ENCODE measurements at regions not wholly inside any gene's neighbourhood (a gene's known extent, or its start where the extent isn't known, plus 50 kb on each side); places are given as distances from the start of the nearest gene placed in this dataset.

DNA sequence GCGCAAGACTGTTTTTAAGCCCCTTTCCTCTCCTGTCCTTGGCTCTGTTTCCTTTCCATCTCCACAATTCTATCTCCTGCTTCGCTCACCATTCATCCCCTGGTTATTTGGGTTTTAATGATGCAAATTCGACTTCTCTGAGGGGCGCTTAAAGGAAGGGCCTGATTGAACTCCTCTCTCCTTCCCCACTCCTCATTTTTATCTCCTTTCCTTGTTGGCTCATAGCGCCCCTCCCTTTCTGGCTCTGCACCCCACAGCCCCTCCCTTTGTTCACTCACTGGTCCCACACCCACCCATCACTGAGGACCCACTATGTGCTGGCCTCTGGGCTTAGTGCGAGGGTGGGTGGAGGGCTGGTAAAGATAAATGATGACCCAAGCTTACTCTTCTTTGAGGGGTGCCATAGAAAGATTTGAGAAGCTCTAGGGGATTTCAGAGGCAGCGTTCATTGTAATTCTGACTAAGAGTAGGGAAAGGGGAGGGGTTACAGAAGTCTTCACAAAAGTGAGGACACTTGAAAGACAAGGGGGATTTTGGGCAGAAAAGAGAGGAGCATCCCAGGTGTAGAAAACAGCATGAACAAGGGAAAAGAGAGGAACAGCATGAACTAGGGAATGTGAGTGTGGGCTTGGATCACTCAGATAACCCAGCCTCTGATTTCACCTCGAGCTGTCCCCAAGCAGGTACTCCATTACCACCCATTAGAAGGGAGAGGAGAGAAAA, 507.8 kb downstream of the CD83 start:
- DNase-seq, result no peak

DNA sequence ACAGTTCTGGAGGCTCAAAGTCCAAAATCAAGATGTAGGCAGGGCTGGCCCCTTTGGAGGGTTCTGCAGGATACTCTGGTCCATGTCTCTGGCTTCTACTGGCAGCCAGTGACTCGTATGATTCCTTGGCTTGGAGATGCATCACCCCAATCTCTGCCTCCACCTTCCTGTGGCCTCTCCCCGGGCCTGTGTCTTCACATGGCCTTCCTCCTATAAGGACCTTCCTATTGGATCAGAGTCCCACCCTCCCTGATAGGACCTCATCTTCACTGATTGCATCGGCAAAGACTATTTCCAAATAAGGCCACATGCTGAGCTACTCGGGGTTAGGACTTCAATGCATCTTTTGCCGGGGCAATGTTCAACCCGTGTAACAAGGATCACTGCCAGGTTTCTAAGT, 509.0 kb downstream of the CD83 start:
- DNase-seq, result no peak

DNA sequence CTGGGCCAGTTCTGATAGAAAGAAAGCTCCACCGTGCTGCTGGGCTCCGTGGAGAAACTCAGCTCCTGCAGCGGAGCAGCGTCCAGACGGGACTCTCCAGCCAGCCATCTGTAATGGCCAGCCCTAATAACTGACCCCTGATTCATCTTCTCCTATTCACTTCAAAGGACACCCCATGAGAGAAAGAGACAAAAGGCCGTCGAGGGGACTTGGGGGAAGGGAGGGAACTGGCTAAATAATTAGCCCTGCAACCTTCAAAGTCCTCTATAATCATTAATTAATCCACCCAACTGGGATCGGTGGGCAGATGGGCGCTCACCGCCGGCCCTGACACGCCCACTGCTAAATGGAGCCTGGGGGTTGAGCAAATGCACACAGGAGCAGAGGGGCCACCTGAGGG, 512.4 kb downstream of the CD83 start:
- DNase-seq, result no peak

DNA sequence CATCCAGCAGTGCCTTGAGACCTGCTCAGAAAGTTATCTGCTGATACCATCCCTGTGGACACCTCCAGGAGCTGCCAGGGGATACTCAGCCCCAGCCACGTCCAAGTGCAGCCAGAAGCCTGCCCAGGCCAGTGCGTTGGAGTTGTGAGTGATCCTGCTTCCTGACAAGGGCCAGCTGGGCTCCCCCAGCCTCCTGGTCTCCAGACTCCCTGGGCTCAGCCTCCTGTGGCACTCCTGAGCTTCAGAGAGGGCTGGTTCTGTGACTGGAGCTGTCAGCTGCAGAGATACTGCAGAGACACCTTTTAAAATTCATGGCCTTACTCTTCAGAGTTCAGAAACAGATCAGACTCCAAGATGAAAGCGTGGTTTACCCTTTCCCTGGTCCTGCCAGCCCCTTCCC, 515.9 kb downstream of the CD83 start:
- no peak for DNase-seq

DNA sequence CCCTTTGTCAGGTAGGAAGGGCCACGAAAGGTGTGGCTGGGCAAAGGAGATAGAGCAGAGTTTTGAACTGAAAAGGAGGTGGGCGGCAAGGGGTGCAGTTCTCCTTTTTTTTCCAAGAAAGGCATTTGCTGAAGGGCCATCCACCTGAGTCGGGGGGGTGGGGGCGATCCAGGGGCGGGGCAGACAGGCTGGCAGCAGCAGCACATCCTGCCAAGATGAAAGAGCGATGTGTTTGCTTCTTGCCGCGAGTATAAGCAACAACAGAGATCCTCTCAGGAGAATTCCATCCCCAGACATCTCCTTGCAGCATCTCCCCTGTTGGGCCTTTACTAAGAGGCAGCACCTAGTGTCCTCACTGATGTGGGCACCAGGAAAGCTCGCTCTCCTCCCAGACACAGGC, 516.5 kb downstream of the CD83 start:
- no peak for DNase-seq

DNA sequence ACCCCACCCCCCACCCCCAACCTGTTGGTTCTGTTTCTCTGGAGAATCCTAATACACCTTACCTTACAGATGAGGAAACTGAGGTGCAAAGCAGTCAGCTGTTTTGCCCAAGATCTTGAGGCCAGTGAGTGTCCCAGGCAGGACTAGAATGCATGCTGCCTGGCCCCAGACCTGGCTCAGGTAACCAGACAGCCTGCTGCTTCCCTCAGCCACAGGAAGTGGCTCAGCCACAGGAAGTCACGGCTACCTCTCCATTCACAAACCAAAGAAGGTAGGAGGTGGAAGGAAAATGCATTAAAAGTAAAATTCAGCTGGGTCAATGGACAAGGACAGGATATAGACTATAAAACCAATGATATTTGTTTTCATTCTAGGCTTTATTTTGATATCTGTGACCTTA, 517.6 kb downstream of the CD83 start:
- DNase-seq, result no peak

DNA sequence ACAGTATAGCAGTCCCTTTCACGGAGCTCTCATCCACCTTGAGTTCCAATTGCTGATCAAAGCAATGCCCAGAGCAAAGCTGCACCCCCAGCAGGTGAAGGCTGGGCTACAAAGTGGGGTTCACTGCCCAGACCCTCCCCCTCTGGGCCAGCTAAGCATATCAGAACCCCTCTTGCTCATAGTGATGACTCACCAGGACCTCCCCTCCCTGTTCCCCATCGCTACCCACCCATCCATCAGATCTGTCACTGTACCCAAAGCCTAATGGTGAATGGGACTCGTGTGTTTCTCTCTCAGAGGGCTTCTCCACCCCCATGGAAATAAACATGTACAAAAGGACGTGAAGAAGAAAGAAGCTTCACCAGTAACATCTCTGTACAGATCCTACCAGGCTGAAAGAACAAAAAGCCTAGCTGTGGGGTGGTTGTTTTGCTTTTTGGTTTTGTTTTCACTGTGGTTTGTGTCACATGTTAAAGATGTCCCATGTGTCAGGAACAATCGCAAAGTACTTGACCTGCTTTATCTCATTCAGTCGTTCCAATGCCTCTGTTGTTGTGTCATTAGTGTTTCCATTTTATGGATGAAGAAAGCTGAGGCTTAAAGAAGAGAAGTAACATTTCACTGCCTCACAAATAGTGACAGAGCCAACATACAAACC, 518.5 kb downstream of the CD83 start:
- no peak for DNase-seq

DNA sequence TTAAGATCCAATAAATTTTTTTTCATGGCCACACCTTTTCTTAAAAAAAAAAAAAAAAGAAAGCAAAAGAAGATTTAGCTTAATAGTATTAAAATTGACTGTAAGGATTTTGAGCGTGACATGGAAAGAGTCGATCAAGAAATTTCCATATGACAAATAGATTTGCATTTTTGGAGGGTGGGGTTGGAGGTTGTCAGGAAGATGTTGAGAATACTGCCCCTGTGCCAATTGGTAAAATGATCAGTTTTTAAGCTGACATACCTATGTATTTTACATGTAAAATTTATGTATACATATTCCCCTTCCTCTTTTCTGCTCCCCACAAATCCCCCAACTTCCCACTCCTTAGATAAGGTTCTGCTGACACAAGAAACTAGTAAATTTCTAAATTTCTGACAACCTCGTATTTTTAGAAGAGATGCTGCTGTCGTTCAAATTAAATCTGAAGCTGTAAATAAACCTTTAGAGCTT, 520.9 kb downstream of the CD83 start:
- no peak for DNase-seq

DNA sequence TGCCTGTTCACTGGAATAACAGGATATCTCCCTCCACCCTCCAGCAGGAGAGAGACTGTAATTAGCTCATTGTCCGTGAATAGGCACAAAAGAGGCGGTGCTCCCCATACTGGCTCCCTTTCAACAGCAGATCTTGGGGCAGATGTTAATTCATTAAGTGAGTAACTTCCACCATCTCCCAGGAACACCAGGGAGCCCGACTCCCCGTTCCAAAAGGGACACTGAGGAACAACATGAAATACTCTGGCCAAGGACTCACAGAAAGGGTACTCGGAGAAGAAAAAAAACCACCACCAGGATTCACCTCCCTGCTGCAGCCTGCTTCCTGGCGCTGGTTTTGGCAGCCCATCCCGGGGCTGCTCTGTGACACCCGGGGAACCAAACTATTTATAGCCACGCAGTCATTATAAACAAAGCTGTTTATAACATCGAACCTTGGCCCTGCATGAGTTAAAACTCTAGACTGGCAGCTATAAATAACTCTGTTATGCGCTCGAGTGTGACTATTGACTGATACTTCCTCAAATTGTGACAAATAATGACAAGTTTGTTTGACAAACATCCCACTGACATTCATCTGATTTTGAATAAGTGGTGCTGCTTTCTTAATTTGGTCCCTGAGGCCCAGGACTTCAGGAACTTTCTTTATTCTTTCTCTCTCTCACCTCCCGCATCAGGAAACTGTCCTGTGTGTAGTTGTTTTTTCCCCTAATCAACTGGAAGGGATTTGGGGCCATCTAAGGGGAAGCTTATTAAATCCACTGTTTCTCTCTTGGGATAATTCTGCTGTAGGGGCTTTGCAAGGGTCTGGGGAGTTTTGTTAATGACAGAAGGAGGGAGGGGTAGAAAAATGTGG, 521.6 kb downstream of the CD83 start:
- peak; percentile 89 for DNase-seq

DNA sequence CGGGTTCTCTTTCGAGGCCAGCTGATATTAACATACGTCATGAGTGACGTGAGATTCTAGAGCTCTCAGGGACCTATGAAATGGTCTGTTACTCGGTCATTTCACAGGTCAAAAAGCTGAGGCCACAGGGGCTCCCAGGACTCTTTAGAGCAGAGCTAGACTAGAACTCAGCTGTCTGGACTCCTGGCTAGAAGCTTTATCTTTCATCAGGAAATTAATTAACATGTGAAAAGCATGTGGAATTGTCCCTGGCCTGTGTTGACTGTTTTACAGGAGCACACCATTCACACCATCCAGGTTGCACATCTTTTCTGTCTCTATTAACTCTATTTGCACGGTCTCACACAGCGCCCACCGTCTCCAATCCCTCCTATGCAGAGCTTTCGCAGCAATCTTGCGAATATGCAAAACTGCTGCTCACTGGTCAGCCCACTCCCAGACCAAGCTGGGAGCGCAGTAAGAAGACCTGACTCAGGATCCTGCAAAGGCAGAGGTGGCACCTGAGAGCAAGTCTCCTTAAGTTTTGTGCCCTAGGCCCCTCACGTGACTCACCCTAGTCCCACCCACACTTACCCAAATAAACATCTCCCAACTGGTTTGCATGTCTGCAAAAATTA, 522.5 kb downstream of the CD83 start:
- no peak for DNase-seq

DNA sequence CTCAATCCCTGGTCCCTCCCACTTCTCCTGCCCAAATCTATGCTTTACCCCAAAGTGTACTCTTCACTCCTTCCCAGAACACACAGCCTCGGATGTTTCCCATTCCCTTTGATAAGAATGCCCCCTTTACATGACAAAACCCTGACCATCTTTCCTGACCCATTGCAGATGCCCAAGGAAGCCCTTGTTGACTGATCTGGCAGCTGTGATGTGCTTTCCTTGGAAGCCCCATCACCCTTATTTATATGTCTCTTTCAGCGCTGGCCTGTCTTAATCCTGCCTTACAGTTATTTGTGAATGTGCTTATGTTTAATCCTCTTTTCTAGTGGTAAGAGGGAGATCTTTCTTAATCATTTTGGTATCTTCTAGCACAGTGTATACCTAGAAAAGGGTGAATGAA, 523.1 kb downstream of the CD83 start:
- no peak for DNase-seq

DNA sequence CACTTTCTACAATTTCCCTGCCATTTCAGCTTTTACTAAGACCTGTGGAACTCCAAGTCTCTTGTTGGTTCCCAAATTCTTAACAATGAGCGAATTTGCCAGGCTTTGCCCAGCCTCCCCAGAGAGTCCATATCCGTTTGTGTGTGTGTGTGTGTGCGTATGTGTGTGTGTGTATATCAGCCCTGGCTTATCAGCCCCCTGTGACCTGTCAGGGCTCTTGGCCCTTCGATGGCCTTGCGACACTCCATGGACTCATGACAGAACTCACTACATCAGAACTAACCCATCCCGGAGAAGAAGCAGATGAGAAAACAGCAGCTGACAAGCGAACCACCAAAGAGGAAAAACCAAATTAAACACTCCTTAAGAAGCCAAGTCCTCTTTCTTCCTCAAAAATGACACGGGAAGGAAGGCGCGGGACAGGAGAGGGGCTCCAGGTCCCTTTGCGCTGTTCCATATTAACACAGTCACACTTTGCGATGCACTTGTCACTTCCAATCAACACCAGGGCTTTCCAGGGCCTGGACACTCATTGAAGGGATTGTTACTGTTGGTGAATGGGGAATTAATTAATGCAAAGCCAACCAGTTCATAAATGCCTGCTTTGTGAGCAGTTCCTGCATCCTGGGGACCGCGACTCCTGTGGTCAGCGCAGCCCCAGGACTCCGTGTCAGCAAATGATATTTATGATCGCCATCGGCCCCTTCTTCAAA, 524.0 kb downstream of the CD83 start:
- no peak for DNase-seq

DNA sequence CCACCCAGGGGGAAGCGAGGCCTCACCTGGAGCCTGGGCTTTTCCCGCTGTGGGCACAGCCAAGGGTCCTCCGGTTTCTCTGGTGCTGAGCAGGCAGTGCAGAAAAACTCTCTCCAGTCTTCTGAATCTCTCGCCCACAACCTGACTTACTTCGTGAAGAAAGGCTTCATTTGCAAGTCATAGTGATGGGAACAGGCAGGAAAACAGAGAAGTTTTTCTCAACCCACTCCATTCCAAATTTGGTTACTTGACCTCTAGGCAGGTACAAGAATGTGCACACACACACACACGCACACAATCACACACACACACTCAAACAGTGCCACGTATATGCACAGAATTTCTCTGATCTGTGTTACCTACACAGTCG, 524.5 kb downstream of the CD83 start:
- no peak for DNase-seq

DNA sequence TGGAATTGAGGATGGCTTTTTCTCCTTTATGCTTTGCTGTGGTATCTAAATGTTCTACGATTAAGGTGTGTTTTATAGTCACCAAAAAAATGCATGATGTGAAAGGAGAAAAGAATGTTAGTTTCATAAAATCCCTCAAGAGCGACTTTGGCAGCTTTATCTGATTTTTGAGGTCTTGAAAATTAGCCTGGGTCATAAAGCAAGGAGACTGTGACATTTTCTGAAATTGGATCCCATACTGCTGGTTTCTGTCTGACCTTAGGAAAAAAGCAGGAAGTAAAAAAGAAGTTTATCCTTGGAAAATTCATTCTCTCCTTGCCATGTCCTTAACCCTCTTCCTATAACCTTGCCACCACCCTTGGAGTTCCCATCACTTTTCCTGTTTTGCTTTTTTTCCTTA, 525.3 kb downstream of the CD83 start:
- no peak for DNase-seq

DNA sequence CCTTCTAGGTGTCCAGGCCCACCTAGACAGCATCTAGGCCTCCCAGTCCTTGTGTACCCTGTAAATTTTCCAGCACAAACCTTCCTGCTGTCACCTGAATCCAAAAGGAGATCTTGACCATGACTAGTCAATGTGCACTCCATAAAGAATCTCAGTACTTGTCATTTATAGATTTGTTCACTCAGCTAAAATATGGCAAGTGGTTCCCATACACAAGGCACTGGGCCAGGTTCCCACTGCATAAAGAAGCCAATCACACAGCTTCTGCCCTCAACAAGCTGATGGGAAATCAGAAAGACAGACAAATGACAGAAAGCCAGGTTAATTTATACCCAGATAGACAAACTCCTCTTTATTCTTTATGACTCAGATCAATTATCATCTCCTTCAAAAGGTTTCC, 526.8 kb downstream of the CD83 start:
- DNase-seq, result no peak

DNA sequence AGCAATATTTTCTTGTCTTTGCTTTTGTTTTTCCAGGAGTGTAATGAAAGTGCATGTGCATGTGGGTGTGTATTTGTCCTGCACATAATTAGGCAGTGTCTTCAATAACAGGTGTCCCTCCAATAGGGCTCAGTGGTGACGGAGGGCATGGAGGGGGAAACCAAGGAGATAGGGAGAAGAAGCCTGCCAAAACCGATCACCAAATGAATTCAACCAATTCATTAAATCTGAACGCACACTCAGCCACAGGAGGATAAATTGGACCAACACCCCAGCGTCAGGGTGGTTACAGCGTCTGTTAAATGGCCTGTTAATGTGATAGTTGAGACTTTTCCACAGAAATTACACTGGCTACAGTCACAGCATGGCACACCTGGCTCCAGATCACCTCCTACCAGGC, 527.6 kb downstream of the CD83 start:
- DNase-seq, result no peak

DNA sequence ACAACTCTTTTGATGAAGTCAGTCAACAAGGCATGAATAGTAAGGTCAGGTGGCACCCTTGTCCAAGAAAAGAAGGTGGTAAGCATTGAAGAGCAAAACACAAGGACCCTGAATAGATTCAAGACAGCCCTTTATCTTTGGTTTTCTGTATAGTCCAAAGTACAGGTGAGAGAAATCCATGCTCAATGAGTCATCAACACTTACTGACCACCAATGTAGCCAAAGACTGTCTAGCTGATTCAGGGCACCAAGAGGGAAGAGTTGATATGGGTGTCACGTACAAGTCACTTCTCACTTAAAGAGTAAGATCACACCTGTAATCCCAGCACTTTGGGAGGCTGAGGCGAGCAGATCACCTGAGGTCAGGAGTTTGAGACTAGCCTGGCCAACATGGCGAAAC, 528.3 kb downstream of the CD83 start:
- DNase-seq, result no peak

DNA sequence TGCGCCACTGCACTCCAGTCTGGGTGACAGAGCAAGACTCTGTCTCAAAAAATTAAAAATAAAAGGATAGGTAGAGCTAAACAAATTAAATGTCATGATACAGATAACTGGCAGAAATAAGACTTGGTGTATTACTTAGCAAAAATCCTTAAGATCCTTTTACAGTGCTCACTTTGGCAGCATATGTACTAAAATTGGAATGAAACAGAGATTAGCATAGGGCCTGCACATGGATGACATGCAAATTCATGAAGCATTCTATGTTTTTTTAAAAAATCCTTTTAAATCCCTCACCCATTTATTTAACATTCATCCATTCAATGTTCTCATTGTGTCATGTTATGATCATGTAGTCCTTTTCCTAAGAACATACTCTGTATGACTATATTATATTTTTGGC, 528.8 kb downstream of the CD83 start:
- DNase-seq, result no peak

DNA sequence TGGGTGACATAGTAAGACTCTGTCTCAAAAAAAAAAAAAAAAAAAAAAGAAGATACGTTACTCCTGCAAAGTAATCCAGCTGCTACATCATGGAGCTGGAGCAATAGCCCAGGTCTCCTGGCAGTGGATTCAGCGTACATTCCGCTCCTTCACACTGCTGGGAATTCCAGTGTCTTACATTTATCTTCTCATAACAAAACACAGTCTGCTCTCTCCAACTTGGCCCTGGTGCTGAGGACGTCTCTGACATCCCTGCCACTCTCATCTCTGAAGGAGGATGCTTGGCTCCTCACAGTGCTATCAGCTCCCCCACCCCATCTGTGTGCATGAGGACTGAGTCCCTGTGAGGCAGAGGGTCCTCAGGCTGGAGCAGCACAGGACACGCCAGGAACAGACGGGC, 529.8 kb downstream of the CD83 start:
- no peak for DNase-seq

DNA sequence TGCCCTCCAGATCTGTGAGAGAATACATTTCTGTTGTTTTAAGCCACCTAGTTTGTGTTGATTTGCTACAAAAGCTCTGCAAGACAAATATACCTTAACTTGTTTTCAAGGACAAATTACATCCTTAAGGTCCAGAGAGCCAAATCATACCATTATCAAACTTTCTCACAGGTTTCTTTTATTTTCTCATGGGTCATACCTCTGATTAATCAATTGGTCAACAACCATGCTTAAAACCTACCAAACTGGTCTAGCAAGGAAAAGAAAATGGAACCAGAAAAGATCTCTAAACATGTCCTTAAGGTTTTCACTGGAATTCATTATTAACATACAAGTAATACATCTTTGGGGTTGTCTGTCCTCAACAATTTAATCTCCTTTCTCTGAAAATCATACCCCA, 535.0 kb downstream of the CD83 start:
- no peak for DNase-seq

DNA sequence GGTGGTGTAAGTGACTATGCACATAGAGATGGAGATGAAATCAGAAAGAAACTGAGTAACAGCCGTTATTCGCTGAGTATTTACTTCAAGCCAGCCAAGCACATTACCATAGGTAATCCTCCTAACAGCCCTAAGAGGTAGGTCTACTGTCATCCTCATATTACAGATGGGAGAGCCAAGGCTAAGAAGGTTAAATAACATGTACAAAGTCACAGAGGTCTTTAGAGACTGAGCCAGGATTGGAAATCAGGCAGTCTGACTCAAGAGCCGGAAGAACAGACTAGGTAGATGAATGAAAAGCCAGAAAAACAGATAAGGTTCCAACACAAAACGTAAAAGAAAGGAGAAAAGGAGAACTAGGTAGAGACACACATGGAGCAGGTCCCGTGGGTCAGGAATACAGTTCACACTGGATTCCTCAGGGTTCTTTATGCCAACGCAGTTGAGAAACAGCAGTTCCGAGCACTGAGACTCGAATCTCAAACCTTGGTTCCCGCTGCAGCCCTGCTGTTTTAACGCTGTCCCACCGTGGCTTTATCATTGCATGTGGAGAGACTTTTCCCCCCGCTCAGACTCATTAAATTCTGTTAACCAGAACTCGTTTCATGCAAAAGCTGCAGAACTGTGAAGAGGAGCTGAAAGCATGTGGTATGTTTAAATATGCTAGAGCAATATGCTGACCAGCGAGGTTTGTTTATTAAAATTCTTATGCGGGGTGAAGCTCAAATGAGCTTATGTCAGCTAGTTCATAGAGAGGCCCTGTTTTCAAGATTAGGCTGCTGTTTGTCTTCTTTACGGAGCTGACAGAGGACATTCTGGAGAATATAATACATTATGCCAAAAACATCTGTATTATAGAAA, 537.9 kb downstream of the CD83 start:
- no peak for DNase-seq

DNA sequence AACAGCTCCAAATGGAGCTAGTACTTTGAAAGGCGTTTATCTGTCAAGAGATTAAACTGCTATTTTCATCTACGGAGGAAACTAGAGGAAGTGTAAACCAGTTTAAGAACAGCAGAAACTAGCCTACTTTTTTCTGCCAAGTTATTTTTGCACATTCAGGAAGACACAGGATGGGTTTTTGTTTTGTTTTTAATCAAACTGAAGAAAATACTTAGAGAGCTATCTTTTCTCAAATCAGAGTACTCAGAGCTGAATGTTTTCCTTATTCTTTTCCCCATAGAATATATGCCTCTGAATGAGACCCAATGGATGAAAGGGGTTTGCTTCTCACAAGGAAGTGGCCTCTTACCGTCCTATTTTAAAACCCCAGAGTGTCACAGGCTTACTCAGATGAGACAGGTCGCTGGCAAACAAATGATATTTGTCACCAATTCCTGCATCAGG, 538.5 kb downstream of the CD83 start:
- no peak for DNase-seq
